Glutamatergic neuron (in vitro differentiated cells): ENCODE measurements at regions not wholly inside any gene's neighbourhood (a gene's known extent, or its start where the extent isn't known, plus 50 kb on each side); places are given as distances from the start of the nearest gene placed in this dataset.

ENCODE experiments used
- DNase-seq: peaks from one replicate; pipeline ENCODE4 v3.0.0; 2022
- H3K27ac Mint-ChIP-seq: one replicate; pipeline ENCODE4 v1.8.0; 2020; ENCODE audit warnings: mild to moderate bottlenecking, mixed read lengths, inconsistent platforms; ENCODE audit not compliant: unreplicated experiment
- H3K27me3 Mint-ChIP-seq: one replicate; pipeline ENCODE4 v1.8.0; 2020; ENCODE audit warnings: mild to moderate bottlenecking, moderate library complexity, mixed read lengths, inconsistent platforms; ENCODE audit not compliant: unreplicated experiment
- H3K36me3 Mint-ChIP-seq: one replicate; pipeline ENCODE4 v1.8.0; 2020; ENCODE audit warnings: mild to moderate bottlenecking, mixed read lengths, inconsistent platforms; ENCODE audit not compliant: unreplicated experiment
- H3K4me1 Mint-ChIP-seq: one replicate; pipeline ENCODE4 v1.8.0; 2020; ENCODE audit warnings: mild to moderate bottlenecking, low read depth, mixed read lengths, inconsistent platforms; ENCODE audit not compliant: unreplicated experiment
- H3K4me3 Mint-ChIP-seq: one replicate; pipeline ENCODE4 v1.8.0; 2020; ENCODE audit warnings: mild to moderate bottlenecking, mixed read lengths, inconsistent platforms; ENCODE audit not compliant: unreplicated experiment
- H3K9me3 Mint-ChIP-seq: one replicate; pipeline ENCODE4 v1.8.0; 2020; ENCODE audit warnings: mild to moderate bottlenecking, moderate library complexity, mixed read lengths, inconsistent platforms; ENCODE audit not compliant: unreplicated experiment
- TF ChIP-seq, protein P1 (sequence below): fragments of 200-600 bp; sonication (generic); IDR thresholded peaks from one replicate; pipeline ENCODE4 v1.5.0; 2021; ENCODE audit not compliant: partially characterized antibody, unreplicated experiment

- Mint-ChIP-seq H3K4me1 (no peaks in the 10 kb centered on the region), H3K4me3 (no peak overlapping the region), H3K27ac (no peak overlapping the region), H3K9me3 (peaks cover 6% of the 10 kb centered on the region), H3K36me3 (peaks cover 5% of the 10 kb centered on the region), H3K27me3 (peaks cover 2% of the 10 kb centered on the region)
- TF ChIP-seq, protein P1, sequence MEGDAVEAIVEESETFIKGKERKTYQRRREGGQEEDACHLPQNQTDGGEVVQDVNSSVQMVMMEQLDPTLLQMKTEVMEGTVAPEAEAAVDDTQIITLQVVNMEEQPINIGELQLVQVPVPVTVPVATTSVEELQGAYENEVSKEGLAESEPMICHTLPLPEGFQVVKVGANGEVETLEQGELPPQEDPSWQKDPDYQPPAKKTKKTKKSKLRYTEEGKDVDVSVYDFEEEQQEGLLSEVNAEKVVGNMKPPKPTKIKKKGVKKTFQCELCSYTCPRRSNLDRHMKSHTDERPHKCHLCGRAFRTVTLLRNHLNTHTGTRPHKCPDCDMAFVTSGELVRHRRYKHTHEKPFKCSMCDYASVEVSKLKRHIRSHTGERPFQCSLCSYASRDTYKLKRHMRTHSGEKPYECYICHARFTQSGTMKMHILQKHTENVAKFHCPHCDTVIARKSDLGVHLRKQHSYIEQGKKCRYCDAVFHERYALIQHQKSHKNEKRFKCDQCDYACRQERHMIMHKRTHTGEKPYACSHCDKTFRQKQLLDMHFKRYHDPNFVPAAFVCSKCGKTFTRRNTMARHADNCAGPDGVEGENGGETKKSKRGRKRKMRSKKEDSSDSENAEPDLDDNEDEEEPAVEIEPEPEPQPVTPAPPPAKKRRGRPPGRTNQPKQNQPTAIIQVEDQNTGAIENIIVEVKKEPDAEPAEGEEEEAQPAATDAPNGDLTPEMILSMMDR = no peak
- DNase-seq = no peak
Measured at GRCh38 chr18:28469946-28470345, 293.0 kb upstream of the CDH2 start.

DNA sequence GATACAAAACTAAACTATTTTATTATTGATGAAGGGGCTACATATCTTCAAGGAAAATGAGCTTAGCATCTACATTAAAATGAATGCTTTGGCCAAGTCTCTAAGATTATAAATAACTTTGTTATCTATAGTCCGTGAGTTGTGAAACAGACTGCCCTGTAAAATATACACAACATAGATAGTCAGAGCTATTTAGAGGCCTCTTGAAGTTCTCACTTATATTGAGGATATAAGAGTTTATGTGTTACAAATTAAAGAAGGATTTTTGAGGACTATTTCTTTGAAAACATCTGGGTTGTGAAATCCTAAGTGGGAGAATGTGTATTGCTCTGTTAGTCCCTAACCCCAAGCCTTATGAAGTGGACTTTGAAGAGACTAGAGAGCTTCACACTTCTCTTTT lies 292.0 kb upstream of the CDH2 start:
- no peak for DNase-seq
- peaks cover 2% of the 10 kb centered on the region for H3K27me3 Mint-ChIP-seq
- TF ChIP-seq, protein P1 = no peak
- no peak overlapping the region for H3K4me3 Mint-ChIP-seq
- H3K4me1 Mint-ChIP-seq = no peaks in the 10 kb centered on the region
- H3K36me3 Mint-ChIP-seq = peaks cover 5% of the 10 kb centered on the region
- no peak overlapping the region for H3K27ac Mint-ChIP-seq
- peaks cover 6% of the 10 kb centered on the region for H3K9me3 Mint-ChIP-seq

DNA sequence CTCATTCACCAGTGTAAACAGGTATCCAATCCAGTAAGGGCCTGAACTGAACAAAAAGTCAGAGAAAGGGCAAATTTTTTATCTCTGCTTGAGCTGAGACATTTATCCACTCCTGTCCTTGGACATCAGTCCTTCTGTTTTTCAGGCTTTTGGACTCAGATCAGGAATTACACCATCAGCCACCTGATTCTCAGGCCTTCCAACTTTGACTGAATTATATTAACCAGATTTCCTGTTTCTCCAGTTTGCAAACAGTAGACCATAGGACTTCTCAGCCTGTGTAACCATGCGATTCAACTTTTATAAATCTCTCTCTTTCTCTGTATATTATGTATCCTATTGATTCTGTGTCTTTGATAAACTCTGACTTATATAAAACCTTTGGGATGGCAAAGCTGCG lies 289.3 kb upstream of the CDH2 start:
- Mint-ChIP-seq H3K4me1 (peaks cover 1% of the 10 kb centered on the region), H3K27me3 (peaks cover 2% of the 10 kb centered on the region), H3K27ac (no peak overlapping the region), H3K4me3 (no peak overlapping the region), H3K36me3 (no peaks in the 10 kb centered on the region), H3K9me3 (peaks cover 3% of the 10 kb centered on the region)
- no peak for DNase-seq
- TF ChIP-seq, protein P1 = no peak

DNA sequence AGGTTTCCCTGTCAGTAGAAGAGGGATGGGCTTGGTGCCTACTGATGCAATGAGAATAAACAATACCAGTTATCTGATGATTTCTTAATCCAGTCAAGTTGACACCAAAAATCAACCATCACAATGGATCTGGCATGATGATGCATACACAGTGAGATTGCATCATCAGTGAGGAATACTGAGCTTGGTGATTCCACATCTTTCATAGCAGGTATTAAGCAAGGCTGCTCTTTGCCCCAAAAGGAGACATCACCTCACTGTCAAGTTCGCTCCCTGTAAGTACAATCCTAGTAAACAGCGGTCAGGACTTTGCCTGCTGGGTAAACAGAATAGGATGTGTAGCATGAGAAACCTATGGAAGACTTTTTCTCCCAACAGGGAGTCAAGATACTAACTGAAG lies 282.7 kb upstream of the CDH2 start:
- Mint-ChIP-seq H3K4me3 (no peak overlapping the region), H3K9me3 (no peaks in the 10 kb centered on the region), H3K4me1 (peaks cover 1% of the 10 kb centered on the region), H3K27ac (no peak overlapping the region), H3K36me3 (no peaks in the 10 kb centered on the region), H3K27me3 (no peaks in the 10 kb centered on the region)
- no peak for DNase-seq
- TF ChIP-seq, protein P1 = no peak

DNA sequence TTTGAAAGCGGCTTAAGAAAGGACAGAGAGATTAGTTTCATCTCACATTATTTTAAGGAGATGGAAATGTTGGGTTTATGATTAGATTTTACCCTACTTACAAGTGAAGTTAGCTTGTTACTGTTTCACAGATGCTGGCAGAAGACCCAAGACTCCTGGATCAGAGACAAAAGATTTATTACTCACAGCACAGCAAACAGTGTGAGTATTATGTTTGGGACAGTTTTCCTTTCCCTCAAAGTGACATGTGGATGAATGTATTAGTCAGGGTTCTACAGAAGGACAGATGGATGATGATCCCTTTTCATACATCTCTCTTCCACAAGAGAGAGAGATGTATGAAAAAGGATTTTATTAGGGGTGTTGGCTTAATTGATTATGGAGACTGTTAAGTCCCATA lies 281.8 kb upstream of the CDH2 start:
- H3K9me3 Mint-ChIP-seq = no peaks in the 10 kb centered on the region
- TF ChIP-seq, protein P1 = no peak
- DNase-seq = no peak
- H3K27ac Mint-ChIP-seq = no peak overlapping the region
- no peaks in the 10 kb centered on the region for H3K36me3 Mint-ChIP-seq
- no peak overlapping the region for H3K4me3 Mint-ChIP-seq
- H3K4me1 Mint-ChIP-seq = peaks cover 1% of the 10 kb centered on the region
- H3K27me3 Mint-ChIP-seq = no peaks in the 10 kb centered on the region
